SK-N-SH (cell line): ENCODE measurements at regions not wholly inside any gene's neighbourhood (a gene's known extent, or its start where the extent isn't known, plus 50 kb on each side); places are given as distances from the start of the nearest gene placed in this dataset.
"Not testable (repeated sequence)": the region's sequence is repeated elsewhere in the genome, so short reads cannot be mapped to it uniquely, and the experiment has no call there.

Source experiments
- CHD2 ChIP-seq: fragments of 150-350 bp; IDR thresholded peaks from 2 replicates; pipeline ENCODE4 v1.6.1; 2018; ENCODE audit warnings: low read length; ENCODE audit not compliant: partially characterized antibody
- CTCF ChIP-seq: fragments of 200-600 bp; sonication (generic); IDR thresholded peaks from 2 replicates; pipeline ENCODE4 v1.6.1; 2017; ENCODE audit warnings: antibody characterized with exemption, mild to moderate bottlenecking, moderate library complexity
- EP300 ChIP-seq, 2 experiments: IDR thresholded peaks; 2 replicates each; pipeline versions ENCODE4 v1.4.0 to v1.6.1; 2012; ENCODE audit warnings: borderline replicate concordance in 1 of 2, low read depth in 1 of 2, low read length in 1 of 2
- GABPA ChIP-seq: IDR thresholded peaks from 2 replicates; pipeline ENCODE4 v1.4.0; 2012; ENCODE audit warnings: low read depth, mild to moderate bottlenecking
- GATA2 ChIP-seq: sonication (generic); formaldehyde crosslinking; IDR thresholded peaks from 2 replicates; pipeline ENCODE4 v1.5.0; 2020; ENCODE audit warnings: mild to moderate bottlenecking, missing genetic modification reagents
- RFX5 ChIP-seq: IDR thresholded peaks from 2 replicates; pipeline ENCODE4 v1.6.1; 2012; ENCODE audit warnings: mild to moderate bottlenecking, improper control_type of control experiment, low read length
- TAF1 ChIP-seq: IDR thresholded peaks from 2 replicates; pipeline ENCODE4 v1.6.1; 2012; ENCODE audit warnings: low read depth, mild to moderate bottlenecking, low read length, moderate library complexity, borderline replicate concordance
- TF ChIP-seq, protein P1 (sequence below): IDR thresholded peaks from 2 replicates; pipeline ENCODE4 v1.6.1; 2012; ENCODE audit warnings: mild to moderate bottlenecking, low read depth, low read length, moderate library complexity

GRCh38 chr10:28457873-28458272 is 75.0 kb upstream of the WAC start:
- not testable (repeated sequence) for TF ChIP-seq EP300 (IDR thresholded peaks at IDR 0.05; ENCODE audit: borderline replicate concordance in 1 of 2, low read depth in 1 of 2, low read length in 1 of 2); CTCF; CHD2; GABPA; TAF1; GATA2 (CRISPR knock-in tag); RFX5
- TF ChIP-seq, protein P1, sequence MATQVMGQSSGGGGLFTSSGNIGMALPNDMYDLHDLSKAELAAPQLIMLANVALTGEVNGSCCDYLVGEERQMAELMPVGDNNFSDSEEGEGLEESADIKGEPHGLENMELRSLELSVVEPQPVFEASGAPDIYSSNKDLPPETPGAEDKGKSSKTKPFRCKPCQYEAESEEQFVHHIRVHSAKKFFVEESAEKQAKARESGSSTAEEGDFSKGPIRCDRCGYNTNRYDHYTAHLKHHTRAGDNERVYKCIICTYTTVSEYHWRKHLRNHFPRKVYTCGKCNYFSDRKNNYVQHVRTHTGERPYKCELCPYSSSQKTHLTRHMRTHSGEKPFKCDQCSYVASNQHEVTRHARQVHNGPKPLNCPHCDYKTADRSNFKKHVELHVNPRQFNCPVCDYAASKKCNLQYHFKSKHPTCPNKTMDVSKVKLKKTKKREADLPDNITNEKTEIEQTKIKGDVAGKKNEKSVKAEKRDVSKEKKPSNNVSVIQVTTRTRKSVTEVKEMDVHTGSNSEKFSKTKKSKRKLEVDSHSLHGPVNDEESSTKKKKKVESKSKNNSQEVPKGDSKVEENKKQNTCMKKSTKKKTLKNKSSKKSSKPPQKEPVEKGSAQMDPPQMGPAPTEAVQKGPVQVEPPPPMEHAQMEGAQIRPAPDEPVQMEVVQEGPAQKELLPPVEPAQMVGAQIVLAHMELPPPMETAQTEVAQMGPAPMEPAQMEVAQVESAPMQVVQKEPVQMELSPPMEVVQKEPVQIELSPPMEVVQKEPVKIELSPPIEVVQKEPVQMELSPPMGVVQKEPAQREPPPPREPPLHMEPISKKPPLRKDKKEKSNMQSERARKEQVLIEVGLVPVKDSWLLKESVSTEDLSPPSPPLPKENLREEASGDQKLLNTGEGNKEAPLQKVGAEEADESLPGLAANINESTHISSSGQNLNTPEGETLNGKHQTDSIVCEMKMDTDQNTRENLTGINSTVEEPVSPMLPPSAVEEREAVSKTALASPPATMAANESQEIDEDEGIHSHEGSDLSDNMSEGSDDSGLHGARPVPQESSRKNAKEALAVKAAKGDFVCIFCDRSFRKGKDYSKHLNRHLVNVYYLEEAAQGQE, result not testable (repeated sequence)
